GM18868 (cell line): ENCODE measurements at regions not wholly inside any gene's neighbourhood (a gene's known extent, or its start where the extent isn't known, plus 50 kb on each side); places are given as distances from the start of the nearest gene placed in this dataset.
A peak's percentile ranks its signal among the peaks of the same experiment; 100 is the strongest.
"Not testable (repeated sequence)": the region's sequence is repeated elsewhere in the genome, so short reads cannot be mapped to it uniquely, and the experiment has no call there.

Experiments
- ATAC-seq: cut with Tn5 transposase; IDR thresholded peaks from one replicate; pipeline ENCODE4 v1.9.1; 2021; ENCODE audit warnings: mild to moderate bottlenecking, moderate library complexity; ENCODE audit not compliant: unreplicated experiment

DNA sequence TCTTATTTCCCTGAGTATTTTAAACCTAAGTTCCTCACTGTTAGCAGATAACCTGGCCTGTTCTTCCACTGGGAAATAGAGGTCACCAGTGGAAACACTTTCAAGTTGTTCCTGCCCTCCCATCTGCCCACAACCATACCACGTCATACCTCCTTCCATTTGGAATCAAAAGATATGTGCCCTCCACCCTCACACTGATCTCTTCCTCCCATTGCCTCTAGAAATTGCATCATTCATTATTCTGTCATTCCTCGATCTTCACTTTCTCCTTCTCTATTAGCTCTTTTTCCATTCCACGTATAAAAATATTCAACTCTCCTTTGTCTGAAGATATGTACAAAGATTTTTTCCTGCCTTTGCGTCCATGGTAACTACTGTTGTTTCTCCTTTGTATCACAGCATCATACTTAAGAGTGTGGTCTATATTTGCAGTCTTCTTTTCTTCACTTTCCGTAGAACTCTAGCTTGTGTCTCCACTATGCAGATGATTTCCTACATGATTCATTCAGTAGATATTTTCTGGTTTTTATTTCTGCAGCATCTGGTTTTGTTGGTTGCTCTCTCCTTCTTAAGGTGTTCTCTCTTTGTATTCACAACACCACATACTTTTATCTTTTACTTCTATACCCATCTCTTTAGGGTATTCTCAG is 312.3 kb downstream of the REEP3 start:
- no peak for ATAC-seq

DNA sequence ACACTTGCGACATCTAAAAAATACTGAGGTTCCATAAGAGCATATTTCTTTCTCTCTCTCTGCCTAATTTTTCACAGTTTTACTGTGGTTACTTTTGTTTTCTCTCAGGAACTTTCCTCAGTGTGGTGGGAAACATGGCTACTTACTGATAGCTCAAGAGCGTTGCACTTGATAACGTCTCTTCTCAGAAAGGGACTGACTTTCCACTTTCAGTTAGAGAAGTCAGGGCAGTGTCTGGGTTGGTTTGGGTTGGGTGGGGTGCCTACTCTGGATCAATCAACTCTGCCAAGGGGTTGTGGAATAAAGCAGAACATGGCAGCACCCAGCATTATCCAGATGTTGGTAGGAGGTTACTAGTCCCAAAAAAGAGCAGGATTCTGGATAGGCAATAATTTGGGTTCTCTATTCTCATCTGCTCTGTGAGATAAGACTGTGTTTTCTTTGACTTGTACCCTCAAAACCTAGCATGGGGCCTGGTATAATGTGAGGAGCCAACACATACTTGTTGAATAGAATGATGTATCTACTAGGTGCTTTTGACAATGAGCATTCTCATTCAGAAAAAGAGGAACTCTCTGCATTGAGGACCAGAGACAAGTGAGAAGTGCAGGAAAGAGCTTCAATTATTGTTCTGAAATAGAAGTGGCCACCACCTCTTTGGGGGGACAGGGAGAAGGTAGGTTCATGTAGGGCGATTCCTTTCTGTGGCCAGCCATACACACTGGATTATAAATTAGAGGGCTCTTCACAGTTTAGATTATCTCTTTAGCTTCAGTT is 315.7 kb downstream of the REEP3 start:
- ATAC-seq: no peak

DNA sequence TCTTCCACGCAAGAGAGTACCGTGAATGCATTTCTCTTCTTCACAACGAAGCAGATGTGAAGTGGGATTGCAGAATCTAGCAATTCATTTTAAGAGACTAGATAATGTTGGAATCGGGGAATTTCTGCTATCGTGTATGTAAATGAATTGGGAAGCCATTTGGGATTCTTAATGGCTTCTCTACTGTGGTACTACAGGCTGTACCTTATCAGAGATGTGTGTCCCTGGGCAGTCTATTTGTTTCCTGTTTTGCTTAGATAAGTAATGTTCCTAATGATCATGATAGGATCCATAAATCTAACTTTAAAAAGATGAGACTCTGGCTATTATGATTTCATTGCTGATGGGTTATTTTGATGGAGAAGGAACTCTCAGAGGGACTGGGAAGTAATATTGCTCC is 320.6 kb downstream of the REEP3 start:
- no peak for ATAC-seq

DNA sequence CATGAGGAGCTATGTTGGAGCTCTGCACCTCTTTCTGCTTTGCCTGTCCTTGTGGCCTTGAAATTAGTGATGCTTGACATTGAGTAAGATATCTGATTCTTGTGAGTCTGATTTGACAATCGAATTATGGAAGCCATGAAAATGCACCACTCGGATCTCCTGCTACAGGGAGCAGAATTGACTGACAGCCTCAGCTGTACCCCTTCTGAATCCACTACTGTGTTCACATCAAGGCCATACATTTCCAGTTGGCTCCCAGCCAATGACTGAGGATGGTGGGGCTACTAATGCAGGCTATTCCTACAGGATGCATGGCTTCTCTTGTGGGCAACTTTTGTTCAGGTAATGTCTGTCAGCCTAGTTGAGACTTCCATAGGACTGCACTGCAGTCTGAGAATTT is 321.9 kb downstream of the REEP3 start:
- no peak for ATAC-seq

DNA sequence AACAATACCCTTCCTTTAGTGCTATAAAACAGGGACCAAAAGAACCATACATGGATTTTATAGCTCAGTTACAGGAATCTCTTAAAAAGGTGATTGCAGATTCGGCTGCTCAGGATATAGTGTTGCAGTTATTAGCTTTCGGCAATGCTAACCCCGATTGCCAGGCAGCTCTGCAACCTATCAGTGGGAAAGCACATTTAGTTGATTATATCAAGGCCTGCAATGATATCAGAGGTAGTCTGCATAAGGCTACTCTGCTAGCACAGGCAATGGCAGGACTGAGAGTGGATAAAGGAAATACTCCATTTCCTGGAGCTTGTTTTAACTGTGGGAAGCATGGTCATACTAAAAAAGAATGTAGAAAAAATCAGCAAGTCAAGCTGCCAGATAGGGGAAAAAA is 327.7 kb downstream of the REEP3 start:
- ATAC-seq: not testable (repeated sequence)

DNA sequence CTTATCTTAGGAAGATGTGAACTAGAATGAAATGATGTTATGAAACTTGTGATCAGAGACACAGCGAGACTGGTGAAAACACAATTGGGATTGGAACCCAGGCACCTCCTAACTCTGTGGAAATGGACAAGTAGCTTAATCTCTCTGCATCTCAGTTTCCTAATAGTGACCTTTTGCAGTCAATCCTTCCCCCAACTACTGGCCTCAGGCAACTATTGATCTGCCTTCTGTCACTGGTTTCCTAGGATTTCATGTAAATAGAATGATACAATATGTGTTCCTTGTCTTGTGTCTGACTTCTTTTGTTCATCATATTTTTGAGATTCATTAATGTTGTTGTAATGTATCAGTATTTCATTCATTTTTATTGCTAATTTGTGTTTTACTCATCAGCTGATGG is 341.7 kb downstream of the REEP3 start:
- no peak for ATAC-seq

DNA sequence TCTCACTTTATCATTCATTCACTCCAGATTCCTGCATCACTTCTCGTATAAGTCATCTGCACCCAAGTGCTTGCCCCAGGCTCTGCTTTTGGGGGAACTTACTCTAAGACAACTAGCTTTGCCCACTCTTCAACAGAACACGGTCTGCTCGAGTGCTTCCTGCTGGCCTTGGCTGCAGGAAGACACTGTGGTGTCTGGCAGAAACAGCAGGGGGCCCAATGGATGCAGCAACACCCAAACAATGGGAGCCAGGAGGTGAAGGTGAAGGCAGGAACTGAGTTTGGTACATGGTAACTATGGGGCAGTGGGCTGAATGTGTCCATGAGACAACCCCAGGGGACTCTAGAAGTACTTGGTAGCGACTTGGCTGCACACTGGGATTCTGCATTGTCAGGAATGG is 344.0 kb downstream of the REEP3 start:
- ATAC-seq: no peak

DNA sequence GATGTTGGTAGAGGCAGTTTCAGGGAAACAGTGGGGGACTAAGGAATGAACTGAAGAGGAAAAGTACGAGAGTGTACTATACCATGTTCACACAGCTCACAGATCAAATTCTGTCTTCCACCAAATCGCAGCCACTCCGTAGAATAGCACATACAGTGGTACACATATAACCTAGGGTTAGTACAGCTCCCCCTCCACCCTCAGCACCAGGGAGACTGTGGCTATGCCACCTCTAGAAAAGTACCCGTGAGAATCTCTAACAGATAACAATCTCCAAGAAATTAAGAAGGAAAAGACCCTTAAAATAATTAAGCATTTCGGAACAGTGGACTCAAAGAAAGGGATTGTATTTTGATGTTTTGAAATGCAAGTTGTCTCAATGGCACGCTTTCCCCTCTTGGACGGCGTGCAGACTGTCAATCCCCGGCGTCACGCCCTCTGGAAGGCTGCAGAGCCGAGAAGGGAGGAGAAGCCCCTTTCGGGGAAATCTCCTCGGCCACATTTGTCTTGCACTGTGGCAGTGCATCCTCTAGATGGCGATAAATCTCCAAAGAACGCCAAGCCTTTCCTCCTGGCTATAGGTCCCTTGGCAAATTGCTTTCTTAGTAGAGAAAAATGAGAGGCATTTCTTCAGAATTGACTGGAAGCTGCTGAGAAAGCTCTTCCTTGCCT is 345.0 kb downstream of the REEP3 start:
- ATAC-seq: peak; percentile 89

DNA sequence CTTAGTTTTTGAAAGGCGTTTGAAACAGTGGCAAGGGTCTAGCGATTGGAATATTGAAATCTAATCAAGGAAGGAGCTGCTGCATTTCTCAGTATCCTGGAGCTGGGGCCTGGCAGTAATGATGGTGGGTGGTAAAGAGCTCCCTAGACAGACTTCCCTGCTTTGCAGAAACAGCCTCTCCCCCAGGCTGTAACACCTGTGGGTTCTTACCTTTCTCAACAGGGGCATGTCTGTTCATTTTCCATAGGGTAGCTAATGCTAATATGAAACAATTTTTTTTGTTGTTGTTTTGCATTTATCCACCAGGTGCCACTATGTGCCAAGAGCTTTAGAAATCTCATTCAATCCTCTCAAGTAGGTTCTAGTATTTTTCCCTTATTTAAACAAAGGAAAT is 345.5 kb downstream of the REEP3 start:
- ATAC-seq: peak; percentile 72

DNA sequence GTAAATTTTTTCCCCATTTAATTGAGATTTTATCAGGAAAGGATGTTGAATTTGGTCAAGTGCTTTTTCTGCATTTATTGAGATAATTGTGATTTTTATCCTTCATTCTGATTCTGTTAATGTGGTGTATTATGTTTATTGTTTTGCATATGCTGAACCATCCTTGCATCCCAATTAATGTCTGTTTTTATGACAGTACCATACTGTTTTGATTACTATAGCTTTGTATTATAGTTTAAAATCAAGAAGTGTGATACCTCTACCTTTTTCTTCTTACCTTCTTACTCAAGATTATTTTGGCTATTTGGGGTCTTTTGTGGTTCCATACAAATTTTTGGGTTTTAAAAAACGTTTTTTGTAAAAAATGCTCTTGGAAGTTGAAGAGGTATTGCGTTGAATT is 357.2 kb downstream of the REEP3 start:
- no peak for ATAC-seq

DNA sequence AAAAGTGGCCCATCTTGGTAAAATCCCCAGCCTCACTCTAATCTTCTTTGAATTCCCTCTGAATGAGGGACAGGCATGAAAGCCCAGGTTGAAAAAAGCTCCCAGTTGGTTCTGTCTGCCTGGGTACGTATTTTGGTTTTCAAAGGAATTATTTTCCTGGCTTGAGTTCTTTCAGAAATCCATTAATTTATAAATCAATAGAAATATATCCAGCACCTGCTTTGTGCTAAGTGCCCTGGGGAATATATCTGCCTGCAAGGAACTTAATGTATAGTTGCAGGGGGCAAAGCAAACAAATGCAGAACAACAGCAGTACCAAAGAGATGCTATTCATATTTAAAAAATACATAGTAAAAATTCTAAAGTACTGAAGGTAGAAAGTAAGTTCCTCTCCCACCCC is 362.7 kb downstream of the REEP3 start:
- no peak for ATAC-seq

DNA sequence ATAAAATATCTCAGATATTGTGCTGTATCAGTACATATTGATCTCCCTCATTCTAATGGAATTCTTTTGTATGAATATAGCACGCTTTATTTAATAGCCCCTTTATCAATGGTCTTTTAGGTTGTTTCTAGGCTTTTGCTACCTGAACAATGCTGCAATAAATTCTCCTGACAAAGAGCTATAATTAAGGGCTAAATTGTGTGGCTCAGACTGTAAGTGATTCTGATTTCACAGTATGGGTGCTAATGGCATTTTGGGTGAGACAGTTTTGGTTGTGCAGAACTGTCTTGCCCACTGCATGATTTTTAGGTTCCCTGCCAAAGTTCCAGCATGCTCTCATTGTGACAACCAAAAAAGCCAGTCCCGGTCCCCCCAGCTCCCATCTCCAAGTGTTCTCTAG is 363.2 kb downstream of the REEP3 start:
- ATAC-seq: no peak

DNA sequence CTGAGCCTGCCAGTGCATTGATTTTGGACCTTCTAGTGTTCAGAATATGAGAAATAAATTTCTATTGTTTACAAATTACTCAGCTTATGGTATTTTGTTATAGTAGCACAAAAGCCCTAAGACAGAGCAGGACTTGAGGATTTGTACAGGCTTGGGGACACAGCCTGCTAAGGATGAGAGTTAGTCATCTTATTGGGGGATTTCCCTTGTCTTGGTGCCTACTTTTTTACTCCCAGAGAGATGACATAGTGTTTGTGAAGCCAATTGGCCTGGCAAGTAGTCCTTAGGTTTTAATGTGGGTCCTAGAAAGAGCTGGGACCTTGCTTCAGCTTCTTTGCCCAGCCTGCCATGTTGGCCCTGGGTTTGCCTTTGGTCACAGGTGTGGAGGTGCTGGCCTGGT is 364.0 kb downstream of the REEP3 start:
- peak; percentile 58 for ATAC-seq

DNA sequence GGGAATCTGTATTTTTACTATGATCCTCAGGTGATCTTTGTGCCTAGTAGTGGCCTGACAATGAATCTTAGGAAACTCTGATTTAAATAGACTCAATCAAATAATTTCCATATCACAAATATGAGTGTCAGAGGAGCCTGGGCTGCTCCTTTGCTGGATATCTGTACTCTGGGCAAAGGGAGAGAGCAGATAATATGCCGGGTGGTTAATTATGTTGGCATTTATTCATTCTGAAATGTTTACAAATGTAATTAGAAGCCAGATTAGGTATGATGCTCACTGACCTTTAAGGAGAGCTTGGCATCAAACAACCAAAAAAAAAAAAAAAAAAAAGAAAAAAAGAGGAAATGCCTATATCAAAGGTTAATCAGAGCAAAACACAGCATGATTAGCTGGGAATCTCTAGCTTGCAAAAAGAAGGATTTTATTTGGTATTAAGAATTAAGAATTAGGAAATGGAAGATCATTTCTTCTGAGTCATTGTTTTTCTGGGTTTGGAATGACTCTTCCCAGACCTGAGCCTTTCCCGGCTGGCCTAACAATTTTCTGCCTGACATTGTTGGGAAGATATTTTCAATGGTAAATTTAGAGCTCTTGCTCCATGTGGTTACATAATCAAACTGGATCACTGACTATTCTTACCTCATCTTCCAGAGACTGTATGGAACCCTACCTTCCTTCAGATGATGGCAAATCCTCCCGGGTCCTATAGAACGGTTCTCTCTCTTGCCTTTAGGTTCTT is 365.3 kb downstream of the REEP3 start:
- ATAC-seq: no peak

DNA sequence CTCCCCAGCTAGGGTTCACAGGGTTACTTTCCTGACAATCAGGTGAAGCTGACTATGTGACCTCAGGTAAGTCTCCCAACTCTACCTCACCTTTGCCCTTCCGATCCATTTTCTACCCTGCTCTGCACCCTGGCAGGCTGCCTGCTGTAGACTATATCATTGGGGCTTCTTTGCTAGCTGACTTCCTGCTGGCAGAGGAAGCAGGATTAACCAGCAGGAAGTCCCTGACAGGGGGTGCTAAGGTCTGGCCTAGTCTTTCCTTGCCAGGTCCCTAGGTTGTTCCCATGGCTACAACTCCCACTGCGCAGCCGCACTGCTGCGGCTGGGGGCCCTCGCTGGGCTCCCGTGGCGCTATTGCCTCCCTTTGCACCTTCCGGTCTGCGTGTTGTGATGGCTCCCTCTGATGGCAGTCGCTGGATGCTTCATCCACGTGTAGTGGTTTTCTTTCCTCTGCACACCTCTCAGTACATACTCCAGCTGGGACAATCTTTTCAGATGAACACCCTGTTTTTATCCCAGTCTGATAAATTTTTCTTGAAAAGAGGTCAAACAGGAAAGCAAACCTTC is 365.9 kb downstream of the REEP3 start:
- ATAC-seq: no peak

DNA sequence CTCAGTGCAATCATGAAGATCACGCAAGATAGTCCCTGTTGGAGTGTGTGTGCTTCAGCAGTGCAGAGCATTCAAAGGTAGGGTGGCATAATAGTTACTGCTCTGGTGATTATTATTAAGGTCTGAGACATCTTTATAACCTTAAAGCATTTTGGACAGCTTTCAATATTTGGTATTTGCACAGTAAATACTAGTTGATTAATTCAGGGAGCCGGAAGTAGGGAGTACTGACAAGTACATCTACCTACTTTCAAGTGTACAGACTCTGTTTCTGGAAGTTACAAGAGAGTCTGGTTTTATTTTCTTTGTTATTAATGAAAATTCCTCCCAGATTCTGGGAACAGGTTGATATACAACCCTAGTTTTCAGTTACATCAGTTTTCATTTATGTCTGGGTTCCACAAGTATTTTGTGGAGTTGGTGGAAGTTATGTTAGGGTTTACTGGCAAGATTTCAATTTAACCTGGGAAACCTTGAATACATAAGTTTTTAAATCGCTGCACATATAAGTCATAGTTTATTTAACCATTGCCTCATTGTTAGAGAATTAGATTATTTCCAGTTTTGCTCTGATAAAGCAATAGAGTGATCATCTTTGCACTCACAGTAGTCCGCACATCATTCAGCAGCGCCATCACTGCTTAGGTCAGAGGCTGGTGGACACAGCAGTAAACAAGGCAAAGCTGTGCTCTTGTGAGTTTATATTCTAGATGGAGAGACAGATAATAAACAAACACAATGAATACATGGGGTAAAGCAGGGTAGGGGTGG is 366.6 kb downstream of the REEP3 start:
- no peak for ATAC-seq

DNA sequence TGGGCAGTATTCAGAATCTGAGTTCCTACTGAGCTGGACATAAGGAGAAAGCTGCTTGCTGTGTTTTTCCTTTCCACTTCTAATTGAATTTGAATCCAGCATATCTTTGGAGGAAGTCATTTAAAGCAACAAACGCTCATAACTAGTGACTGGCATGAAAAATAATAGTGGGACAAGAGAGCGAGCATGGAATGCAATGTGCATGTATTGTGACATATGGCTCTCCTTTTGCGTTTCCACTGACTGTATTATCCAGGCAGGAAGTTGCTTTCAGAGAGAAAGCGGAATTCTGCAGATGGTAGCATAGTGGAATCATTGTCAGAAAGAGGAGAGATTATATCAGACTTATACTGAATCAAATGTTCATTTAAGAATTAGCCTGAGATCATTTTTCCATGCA is 368.6 kb downstream of the REEP3 start:
- no peak for ATAC-seq

DNA sequence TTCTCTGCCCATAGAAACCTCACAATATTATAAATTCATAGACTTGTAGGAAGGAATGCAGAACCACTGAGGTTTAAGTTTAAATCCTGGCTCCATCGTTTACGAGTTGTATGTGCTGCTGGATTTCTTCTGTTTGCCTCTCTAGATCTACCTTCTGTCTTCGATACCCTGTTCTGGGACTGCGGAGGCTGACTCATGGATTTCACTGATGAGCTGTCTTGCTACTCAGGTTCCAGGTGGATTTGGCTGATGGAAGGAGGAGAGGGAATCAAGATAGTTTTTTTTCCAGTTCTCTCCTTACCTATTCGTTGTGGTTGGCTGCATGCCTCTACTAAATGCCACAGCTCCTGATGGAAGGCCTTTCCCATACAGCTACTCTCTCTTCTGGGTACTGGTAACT is 375.8 kb downstream of the REEP3 start:
- ATAC-seq: no peak

DNA sequence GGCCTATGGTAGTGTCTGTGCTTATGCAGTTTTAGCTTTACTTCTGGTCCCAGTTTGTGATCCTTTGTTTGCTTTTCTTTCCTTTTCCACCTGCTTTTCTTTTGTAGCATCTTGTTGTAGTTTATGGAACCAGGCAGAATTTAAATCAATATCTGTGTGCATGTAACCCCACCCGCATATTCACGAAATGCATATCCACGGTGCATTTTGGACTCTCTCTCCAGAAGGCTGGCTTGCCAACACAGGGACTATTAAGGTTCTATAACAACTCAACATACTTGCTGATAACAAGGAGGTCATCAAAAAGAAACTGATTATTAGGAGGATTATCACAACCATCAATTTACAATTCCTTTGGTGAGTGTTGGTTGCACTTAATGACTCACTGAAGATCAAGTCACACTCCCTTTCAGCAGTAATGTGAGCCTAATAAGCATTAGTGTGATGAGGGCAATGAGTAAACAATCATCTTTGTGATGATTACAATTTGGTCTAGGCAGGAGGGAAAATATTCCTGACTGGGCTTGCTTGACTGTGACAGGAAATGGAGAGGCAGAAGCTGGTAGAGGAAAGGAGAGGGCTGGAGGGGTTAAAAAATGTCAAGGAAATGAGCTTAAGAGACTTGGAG is 378.6 kb downstream of the REEP3 start:
- no peak for ATAC-seq

DNA sequence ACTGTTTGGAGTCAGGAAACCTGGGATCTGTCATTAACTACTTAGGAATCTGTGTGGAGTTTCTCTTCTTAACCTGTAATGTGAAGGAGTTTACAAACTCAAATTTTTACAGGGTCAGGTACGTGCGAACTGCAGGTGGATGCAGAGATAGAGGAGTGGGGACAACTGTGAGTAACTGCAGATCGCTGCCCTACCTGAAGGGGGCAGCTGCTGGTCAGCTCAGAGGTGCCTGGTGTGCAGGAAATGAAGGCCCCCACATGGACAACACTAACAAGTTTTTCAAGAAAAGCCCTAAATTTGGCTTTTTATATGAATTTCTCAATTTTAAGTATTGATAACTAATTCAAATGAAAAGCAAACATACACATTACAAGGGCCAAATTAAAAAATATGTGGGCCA is 380.0 kb downstream of the REEP3 start:
- ATAC-seq: peak; percentile 78
